ENCODE measurements at regions not wholly inside any gene's neighbourhood (a gene's known extent, or its start where the extent isn't known, plus 50 kb on each side); places are given as distances from the start of the nearest gene placed in this dataset.
"Not testable (repeated sequence)": the region's sequence is repeated elsewhere in the genome, so short reads cannot be mapped to it uniquely, and the experiment has no call there.

DNA sequence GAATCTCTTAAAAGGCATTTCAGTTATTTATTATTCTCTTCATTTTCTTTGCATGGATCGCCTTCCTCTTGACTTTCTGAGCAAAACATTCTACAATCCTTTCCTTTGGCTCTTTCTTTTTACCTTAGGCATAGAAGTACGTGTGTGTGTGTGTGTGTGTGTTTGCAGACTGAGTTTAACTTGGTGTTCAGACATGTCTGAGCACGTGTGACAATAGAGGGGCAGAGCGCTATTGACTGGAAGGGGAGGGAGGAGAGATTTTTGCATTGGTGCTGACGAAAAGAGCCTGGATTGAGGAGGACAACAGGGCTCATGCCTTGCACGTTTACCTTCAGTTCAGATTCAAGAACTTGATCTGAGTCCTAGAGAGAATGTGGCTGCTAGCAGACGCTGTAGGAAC, 129.8 kb downstream of the SEC23IP start:
- H3K36me3 Mint-ChIP-seq: no peaks in the 10 kb centered on the region
- ATAC-seq (no peak), DNase-seq (no peak)
- CTCF ChIA-PET: no interaction called here
- no peak overlapping the region for H3K27ac Mint-ChIP-seq
- no peaks in the 10 kb centered on the region for H3K4me1 Mint-ChIP-seq
- peaks cover 9% of the 10 kb centered on the region for H3K27me3 Mint-ChIP-seq
- no peak overlapping the region for H3K4me3 Mint-ChIP-seq
- H3K9me3 Mint-ChIP-seq (ENCODE audit: low read depth): no peaks in the 10 kb centered on the region

DNA sequence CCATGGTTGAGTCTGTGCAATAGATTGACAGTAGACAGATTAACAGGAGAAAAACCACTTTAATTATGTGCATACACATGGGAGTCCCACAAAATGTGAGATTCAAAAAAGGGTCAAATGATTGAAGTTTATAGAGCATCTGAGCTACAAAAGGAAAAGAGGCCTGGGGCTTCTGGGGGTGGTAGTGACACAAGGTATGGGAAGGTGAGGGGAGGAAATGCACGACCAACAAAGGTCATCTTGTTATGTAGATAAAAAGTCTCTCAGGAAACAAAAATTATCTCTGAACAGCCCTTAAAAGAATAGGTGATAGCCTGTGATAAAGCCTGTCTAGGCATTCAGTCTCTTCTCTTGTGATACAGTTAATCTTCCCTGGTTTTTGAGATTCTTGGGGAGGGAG, 141.7 kb downstream of the SEC23IP start:
- Mint-ChIP-seq H3K9me3 (ENCODE audit: low read depth) (no peaks in the 10 kb centered on the region), H3K27ac (no peak overlapping the region), H3K4me1 (no peaks in the 10 kb centered on the region), H3K27me3 (peaks cover 2% of the 10 kb centered on the region), H3K36me3 (no peaks in the 10 kb centered on the region), H3K4me3 (no peak overlapping the region)
- CTCF ChIA-PET: no interaction called here
- no peak for ATAC-seq
- no peak for DNase-seq

DNA sequence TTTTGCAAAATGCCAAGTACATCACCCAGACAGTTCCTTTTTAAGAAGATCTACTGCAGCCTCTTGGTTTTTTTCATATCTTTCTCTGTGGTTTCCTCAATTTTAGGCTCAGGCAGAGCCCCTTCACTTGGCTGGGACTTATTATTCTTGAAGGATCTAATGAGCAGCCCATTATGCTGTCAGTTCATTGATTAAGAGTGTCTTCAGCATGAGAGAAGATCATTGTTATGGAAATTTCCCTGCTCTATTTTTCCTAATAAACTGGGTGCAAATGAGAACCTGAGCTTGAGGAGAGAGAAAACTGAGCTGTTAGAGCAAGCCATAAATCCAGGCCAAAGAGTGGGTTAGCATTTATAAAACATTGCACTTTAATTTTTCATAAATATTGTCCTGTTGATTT, 146.5 kb downstream of the SEC23IP start:
- no peaks in the 10 kb centered on the region for H3K4me1 Mint-ChIP-seq
- no peak overlapping the region for H3K27ac Mint-ChIP-seq
- DNase-seq: no peak
- H3K27me3 Mint-ChIP-seq: peaks cover 2% of the 10 kb centered on the region
- ATAC-seq: no peak
- H3K9me3 Mint-ChIP-seq (ENCODE audit: low read depth): no peaks in the 10 kb centered on the region
- CTCF ChIA-PET: no interaction called here
- H3K36me3 Mint-ChIP-seq: no peaks in the 10 kb centered on the region
- no peak overlapping the region for H3K4me3 Mint-ChIP-seq

DNA sequence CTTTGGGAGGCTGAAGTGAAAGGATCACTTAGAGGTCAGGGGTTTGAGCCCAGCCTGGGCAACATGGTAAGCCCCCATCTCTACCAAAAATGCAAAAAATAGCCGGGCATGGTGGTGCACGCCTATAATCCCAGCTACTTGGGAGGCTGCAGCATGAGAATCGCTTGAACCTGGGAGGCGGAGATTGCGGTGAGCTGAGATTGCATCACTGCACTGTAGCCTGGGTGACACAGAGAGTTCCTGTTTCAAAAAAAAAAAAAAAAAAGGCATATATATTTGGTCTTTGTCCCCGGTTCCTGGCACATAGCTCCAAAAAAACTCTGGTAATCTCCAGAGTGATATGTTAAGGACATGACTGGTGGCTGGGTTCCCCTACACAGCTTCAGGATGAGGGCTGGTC, 147.3 kb downstream of the SEC23IP start:
- no peaks in the 10 kb centered on the region for H3K9me3 Mint-ChIP-seq (ENCODE audit: low read depth)
- H3K4me3 Mint-ChIP-seq: no peak overlapping the region
- DNase-seq (no peak), ATAC-seq (no peak)
- H3K27ac Mint-ChIP-seq: no peak overlapping the region
- no peaks in the 10 kb centered on the region for H3K36me3 Mint-ChIP-seq
- H3K4me1 Mint-ChIP-seq: no peaks in the 10 kb centered on the region
- peaks cover 2% of the 10 kb centered on the region for H3K27me3 Mint-ChIP-seq
- CTCF ChIA-PET: no interaction called here

DNA sequence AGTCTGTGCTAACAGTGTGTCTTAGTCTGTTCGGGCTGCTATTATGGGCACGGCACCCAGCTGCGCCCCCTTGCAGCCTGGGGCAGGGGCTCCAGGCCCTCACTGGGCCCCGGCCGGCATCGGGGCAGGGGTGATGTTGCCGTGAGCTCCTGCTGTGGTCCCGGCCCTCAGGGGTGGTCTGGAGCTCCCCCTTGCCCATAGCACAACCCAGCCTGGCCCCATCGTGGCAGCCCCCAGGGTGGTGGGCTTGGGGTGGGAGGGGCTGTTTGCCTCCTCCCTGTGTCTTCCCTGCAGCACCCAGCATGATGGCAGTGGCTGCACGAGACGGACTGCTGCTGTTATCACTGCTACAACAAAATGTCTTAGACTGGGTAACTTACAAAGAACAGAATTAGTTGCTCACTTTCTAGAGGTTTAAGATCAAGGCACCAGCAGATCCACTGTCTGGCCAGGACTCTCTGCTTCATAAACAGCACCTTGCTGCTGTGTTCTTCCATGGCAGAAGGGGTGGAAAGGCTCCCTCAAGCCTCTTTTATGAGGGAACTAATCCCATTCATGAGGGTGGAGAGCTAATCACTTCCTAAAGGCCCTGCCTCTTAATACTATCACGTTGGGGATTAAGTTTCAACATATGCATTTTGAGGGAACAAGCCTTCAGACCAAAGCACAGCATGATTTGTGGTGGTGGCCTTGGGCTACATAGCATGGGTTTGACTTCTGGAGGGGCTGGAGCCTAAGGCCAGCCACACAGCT, 149.5 kb downstream of the SEC23IP start:
- Mint-ChIP-seq H3K9me3 (ENCODE audit: low read depth) (no peaks in the 10 kb centered on the region), H3K4me1 (no peaks in the 10 kb centered on the region), H3K36me3 (no peaks in the 10 kb centered on the region), H3K4me3 (no peak overlapping the region), H3K27ac (no peak overlapping the region), H3K27me3 (no peaks in the 10 kb centered on the region)
- no peak for ATAC-seq
- CTCF ChIA-PET: no interaction called here
- DNase-seq: no peak

DNA sequence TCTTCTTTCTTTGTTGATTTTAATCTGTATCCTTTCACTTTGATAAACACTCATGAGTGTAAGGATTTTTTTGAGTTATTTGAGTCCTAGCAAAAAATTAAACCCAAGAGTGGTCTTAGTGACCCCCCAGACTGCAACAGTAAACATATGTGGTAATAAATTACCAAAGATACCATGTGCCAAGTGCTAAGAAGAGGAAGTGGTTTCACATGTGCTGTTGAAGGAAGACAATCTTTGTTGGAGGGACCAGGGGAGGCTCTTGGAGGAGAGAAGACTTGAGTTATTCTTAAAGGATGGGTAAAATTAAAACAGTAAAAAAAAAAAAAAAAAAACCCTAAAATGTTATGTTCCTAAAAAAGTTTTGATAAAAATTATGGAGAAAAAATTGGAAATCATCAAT, 150.2 kb downstream of the SEC23IP start:
- ATAC-seq: no peak
- no peak for DNase-seq
- H3K4me3 Mint-ChIP-seq: no peak overlapping the region
- H3K9me3 Mint-ChIP-seq (ENCODE audit: low read depth): no peaks in the 10 kb centered on the region
- H3K4me1 Mint-ChIP-seq: no peaks in the 10 kb centered on the region
- H3K27me3 Mint-ChIP-seq: no peaks in the 10 kb centered on the region
- no peak overlapping the region for H3K27ac Mint-ChIP-seq
- CTCF ChIA-PET: no interaction called here
- H3K36me3 Mint-ChIP-seq: no peaks in the 10 kb centered on the region

DNA sequence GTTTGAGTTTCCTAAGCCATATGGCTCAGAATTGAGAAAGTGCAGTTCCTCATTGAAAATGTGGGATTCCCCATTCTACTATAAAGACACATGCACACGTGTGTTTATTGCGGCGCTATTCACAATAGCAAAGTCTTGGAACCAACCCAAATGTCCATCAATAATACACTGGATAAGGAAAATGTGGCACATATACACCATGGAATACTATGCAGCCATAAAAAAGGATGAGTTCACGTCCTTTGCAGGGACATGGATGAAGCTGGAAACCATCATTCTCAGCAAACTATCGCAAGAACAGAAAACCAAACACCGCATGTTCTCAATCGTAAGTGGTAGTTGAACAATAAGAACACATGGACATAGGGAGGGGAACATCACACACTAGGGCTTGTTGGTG, 154.8 kb downstream of the SEC23IP start:
- H3K36me3 Mint-ChIP-seq; ATAC-seq; DNase-seq; H3K27ac Mint-ChIP-seq; H3K4me3 Mint-ChIP-seq; CTCF ChIA-PET; H3K27me3 Mint-ChIP-seq; H3K9me3 Mint-ChIP-seq (ENCODE audit: low read depth); H3K4me1 Mint-ChIP-seq: not testable (repeated sequence)

DNA sequence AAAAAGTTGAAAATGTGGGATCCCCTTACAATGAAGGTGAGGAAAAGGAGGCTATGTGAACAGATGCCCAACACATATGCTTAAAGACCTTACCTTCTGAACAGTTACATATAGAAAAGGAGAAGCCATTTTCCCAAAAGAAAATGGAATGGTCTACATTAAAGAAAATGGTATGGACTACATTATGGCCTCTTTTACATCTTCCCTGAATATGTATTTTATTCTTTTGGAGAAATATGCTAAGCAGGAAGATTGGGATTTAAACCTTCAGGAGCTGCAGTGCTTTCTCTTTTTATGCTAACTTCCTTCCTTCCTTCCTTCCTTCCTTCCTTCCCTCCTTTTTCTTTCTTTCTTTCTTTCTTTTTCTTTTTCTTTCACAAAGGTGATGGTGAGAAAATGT, 155.4 kb downstream of the SEC23IP start:
- CTCF ChIA-PET: no interaction called here
- ATAC-seq (no peak), DNase-seq (no peak)
- Mint-ChIP-seq H3K27me3 (peaks cover 4% of the 10 kb centered on the region), H3K4me1 (no peaks in the 10 kb centered on the region), H3K36me3 (no peaks in the 10 kb centered on the region), H3K27ac (no peak overlapping the region), H3K9me3 (ENCODE audit: low read depth) (no peaks in the 10 kb centered on the region), H3K4me3 (no peak overlapping the region)

DNA sequence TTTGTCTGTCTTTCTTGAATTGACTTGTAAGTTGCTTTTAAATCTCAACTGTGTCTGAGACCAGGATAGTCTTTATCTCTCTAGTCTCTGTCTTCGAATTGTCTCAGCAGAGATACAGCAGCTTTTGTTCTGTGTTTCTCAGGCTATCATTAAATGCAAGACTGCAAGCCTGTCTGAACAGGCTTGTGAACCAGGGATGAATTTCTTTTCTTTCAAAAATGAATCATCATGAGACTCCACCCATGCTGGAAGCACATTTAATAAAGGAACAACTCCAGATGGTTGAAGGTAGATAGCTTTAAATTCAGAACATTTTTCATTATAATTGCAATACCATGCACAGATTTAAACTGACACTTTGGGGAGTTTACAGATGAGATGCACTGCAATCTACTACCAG, 155.9 kb downstream of the SEC23IP start:
- no peak for ATAC-seq
- H3K4me1 Mint-ChIP-seq: no peaks in the 10 kb centered on the region

DNA sequence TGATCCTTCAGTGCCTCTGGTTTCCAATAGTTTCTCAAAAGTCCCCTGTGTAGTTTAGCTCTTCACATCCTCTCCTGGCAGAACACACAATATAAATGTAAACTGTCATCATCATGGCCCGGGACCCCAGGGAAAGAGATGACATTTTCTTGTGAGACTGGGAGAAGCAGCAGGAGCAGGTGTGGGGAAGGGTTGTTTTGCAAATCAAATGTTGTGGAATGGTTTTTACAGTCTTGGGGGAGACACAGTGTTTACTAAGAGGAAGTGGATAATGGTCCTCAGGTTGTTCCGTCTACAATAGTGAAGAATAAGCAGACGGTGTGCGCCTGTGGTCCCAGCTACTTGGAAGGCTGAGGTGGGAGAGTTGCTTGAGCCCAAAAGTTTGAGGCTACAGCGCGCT, 159.1 kb downstream of the SEC23IP start:
- ATAC-seq (no peak), DNase-seq (no peak)
- Mint-ChIP-seq H3K4me1 (no peaks in the 10 kb centered on the region), H3K9me3 (ENCODE audit: low read depth) (no peaks in the 10 kb centered on the region), H3K27ac (no peak overlapping the region), H3K36me3 (no peaks in the 10 kb centered on the region), H3K4me3 (no peak overlapping the region), H3K27me3 (peaks cover 4% of the 10 kb centered on the region)
- CTCF ChIA-PET: no interaction called here

More for the DNA sequence above, 155.9 kb downstream of the SEC23IP start:
- no peaks in the 10 kb centered on the region for H3K9me3 Mint-ChIP-seq (ENCODE audit: low read depth)
- H3K4me3 Mint-ChIP-seq: no peak overlapping the region
- CTCF ChIA-PET: no interaction called here
- H3K36me3 Mint-ChIP-seq: no peaks in the 10 kb centered on the region
- DNase-seq: no peak
- H3K27me3 Mint-ChIP-seq: peaks cover 4% of the 10 kb centered on the region
- no peak overlapping the region for H3K27ac Mint-ChIP-seq

DNA sequence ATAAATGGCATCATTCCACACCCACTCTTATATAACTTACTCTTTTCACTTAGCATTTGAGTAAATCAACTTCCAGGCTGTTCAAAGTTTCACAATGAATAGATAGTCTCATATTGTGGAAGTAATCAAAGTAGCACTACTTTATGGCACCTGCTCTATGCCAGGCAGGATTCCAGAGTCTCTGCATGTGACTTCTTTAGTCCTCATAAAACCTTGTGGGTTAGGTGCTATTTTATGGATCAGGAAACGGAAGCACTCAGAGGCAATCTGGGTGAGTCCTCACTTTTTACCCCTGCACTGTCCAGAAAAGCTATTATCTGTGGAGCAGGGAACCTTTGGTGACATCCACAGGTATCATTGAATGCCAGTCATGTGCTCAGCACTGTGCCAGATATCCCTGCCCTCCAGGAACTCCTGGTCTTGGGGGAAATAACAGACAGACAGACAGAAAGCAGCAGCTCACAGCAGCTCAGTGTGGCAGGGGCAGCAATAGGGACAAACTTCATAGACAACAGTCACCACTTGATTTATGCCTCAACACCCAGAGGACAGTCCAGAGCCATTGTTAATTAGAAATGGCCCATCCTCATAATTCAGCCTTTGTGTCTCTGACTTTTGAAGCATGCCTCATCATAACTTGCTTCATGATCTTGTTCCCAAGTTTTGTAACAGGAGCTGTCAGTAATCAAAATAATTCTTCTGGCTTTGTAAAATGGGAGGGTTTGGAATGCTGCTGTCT, 160.6 kb downstream of the SEC23IP start:
- no peak for ATAC-seq
- Mint-ChIP-seq H3K27ac (no peak overlapping the region), H3K36me3 (no peaks in the 10 kb centered on the region), H3K4me1 (no peaks in the 10 kb centered on the region), H3K27me3 (peaks cover 15% of the 10 kb centered on the region), H3K4me3 (no peak overlapping the region), H3K9me3 (ENCODE audit: low read depth) (no peaks in the 10 kb centered on the region)
- CTCF ChIA-PET: no interaction called here
- DNase-seq: no peak

DNA sequence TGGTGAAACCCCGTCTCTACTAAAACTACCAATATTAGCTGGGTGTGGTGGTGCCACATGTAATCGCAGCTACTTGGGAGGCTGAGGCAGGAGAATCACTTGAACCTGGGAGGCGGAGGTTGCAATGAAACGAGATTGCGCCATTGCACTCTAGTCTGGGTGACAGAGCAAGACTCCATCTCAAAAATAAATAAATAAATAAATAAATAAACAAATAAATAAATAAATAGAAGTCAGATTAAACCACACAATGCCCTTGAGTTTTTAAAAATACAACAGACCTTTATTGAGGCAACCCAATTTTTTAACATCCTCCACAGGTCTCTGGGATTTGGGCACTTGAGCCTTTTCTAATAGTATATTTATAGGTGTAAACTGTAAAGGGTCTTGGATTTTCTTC, 167.3 kb downstream of the SEC23IP start:
- H3K27ac Mint-ChIP-seq; H3K36me3 Mint-ChIP-seq; ATAC-seq; H3K9me3 Mint-ChIP-seq (ENCODE audit: low read depth); DNase-seq; H3K4me3 Mint-ChIP-seq; CTCF ChIA-PET; H3K4me1 Mint-ChIP-seq: not testable (repeated sequence)
- H3K27me3 Mint-ChIP-seq: peaks cover 28% of the 10 kb centered on the region

DNA sequence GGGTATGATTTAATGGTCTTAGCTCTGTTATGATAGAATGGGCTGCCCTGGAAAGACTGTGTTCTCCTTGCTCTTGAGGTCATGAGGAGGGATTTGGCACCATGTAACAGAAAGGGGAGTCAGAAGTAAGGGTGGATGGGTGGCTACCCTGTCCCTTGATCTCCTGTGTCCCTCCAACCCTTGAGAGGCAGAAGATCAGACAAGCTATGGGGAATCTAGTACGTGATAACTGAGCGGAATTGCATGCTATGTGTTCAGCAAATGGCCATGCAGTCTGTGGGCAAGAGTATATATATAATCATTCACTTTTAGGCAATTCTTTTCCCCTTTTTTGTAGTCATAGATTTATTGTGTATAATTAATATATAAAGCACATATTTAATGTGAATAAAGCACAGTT, 174.9 kb downstream of the SEC23IP start:
- no peak for ATAC-seq
- Mint-ChIP-seq H3K27ac (no peak overlapping the region), H3K9me3 (ENCODE audit: low read depth) (no peaks in the 10 kb centered on the region), H3K36me3 (no peaks in the 10 kb centered on the region), H3K4me3 (no peak overlapping the region), H3K4me1 (no peaks in the 10 kb centered on the region), H3K27me3 (peaks cover 3% of the 10 kb centered on the region)
- CTCF ChIA-PET: no interaction called here
- DNase-seq: no peak

DNA sequence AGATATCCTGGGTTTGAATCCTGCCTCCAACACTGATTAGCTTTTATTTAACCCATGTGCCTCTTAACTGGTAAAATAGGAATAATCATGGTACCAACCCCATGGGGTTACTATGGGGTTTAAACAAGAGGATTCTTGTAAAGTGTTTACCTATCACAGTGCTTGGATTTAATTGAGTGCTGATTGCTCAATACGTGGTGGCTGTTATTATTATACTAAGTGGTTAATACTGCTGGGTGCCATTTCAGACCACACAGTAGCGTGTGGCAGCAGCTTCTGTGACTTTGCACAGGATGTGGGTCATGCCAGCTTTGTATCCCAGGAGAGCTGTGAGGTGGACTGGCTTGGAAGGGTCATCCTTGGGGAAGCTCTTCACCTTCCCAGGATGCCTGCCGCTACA, 177.2 kb downstream of the SEC23IP start:
- CTCF ChIA-PET: no interaction called here
- DNase-seq (no peak), ATAC-seq (no peak)
- Mint-ChIP-seq H3K27me3 (peaks cover 2% of the 10 kb centered on the region), H3K4me1 (no peaks in the 10 kb centered on the region), H3K4me3 (no peak overlapping the region), H3K27ac (no peak overlapping the region), H3K36me3 (no peaks in the 10 kb centered on the region), H3K9me3 (ENCODE audit: low read depth) (no peaks in the 10 kb centered on the region)
